Spinal cord (tissue), 9 donors: ENCODE measurements at regions not wholly inside any gene's neighbourhood (a gene's known extent, or its start where the extent isn't known, plus 50 kb on each side); places are given as distances from the start of the nearest gene placed in this dataset.

Experiments
- DNase-seq, 6 donors: peaks; one replicate each; pipeline versions ENCODE4 v3.0.0 to v3.0.0-alpha.2; 2013 to 2015; ENCODE audit warnings: low spot score in 6 of 6, low read depth in 4 of 6
- H3K27ac ChIP-seq: one replicate; pipeline ENCODE4 v1.5.1; 2013; ENCODE audit warnings: low read depth, low read length, control low read depth
- H3K27me3 ChIP-seq: one replicate; pipeline ENCODE4 v1.6.1; 2013; ENCODE audit warnings: low read length; ENCODE audit not compliant: control insufficient read depth, insufficient read depth
- H3K36me3 ChIP-seq: one replicate; pipeline ENCODE4 v1.6.1; 2013; ENCODE audit warnings: low read length; ENCODE audit not compliant: control insufficient read depth, insufficient read depth
- H3K4me1 ChIP-seq: one replicate; pipeline ENCODE4 v1.6.1; 2013; ENCODE audit warnings: low read length; ENCODE audit not compliant: control insufficient read depth, insufficient read depth
- H3K4me3 ChIP-seq: one replicate; pipeline ENCODE4 v1.5.1; 2013; ENCODE audit warnings: low read depth, low read length, control low read depth
- H3K9me3 ChIP-seq: one replicate; pipeline ENCODE4 v1.6.1; 2013; ENCODE audit warnings: low read length; ENCODE audit not compliant: control insufficient read depth, insufficient read depth
- WGBS: methylation state at CpG from one replicate; pipeline ENCODE4 v1.1.5; 2013; ENCODE audit warnings: missing lambda C conversion rate; ENCODE audit not compliant: insufficient coverage; 5-methylcytosine and 5-hydroxymethylcytosine counted together
- donor health status: healthy.

- Histone ChIP-seq H3K4me1 (no peaks in the 10 kb centered on the region), H3K4me3 (no peak overlapping the region), H3K27ac (no peak overlapping the region), H3K9me3 (no peaks in the 10 kb centered on the region), H3K27me3 (no peaks in the 10 kb centered on the region), H3K36me3 (no peaks in the 10 kb centered on the region)
- WGBS = 71% methylated on average over 1 of the region's 1 CpG
- no peak for DNase-seq
Observed at GRCh38 chr20:20782755-20783154, 70.3 kb upstream of the RALGAPA2 start.

- H3K4me1 ChIP-seq = no peaks in the 10 kb centered on the region
- H3K27ac ChIP-seq = no peak overlapping the region
- no peak overlapping the region for H3K4me3 ChIP-seq
- H3K9me3 ChIP-seq = no peaks in the 10 kb centered on the region
- H3K27me3 ChIP-seq = no peaks in the 10 kb centered on the region
- WGBS = 79% methylated on average over 2 of the region's 8 CpGs
- peak in 1 of 6 donors; percentile 46 for DNase-seq
- no peaks in the 10 kb centered on the region for H3K36me3 ChIP-seq
Observed at GRCh38 chr20:20782231-20782630, 69.8 kb upstream of the RALGAPA2 start.

GRCh38 chr20:20781029-20781428 lies 68.6 kb upstream of the RALGAPA2 start:
- no peaks in the 10 kb centered on the region for H3K36me3 ChIP-seq
- WGBS = 96% methylated on average over 5 of the region's 5 CpGs
- no peaks in the 10 kb centered on the region for H3K9me3 ChIP-seq
- no peaks in the 10 kb centered on the region for H3K27me3 ChIP-seq
- no peak overlapping the region for H3K4me3 ChIP-seq
- DNase-seq = no peak
- H3K27ac ChIP-seq = no peak overlapping the region
- no peaks in the 10 kb centered on the region for H3K4me1 ChIP-seq

- WGBS = 79% methylated on average over 5 of the region's 7 CpGs
- H3K9me3 ChIP-seq = no peaks in the 10 kb centered on the region
- no peaks in the 10 kb centered on the region for H3K36me3 ChIP-seq
- no peaks in the 10 kb centered on the region for H3K4me1 ChIP-seq
- no peak overlapping the region for H3K27ac ChIP-seq
- DNase-seq = no peak
- H3K27me3 ChIP-seq = no peaks in the 10 kb centered on the region
- no peak overlapping the region for H3K4me3 ChIP-seq
Observed at GRCh38 chr20:20780127-20780824, 67.8 kb upstream of the RALGAPA2 start.

- Histone ChIP-seq H3K27ac (no peak overlapping the region), H3K4me1 (no peaks in the 10 kb centered on the region), H3K36me3 (no peaks in the 10 kb centered on the region), H3K27me3 (no peaks in the 10 kb centered on the region), H3K4me3 (no peak overlapping the region), H3K9me3 (no peaks in the 10 kb centered on the region)
- DNase-seq = peak in 1 of 6 donors; percentile 6
- WGBS = 100% methylated on average over 2 of the region's 2 CpGs
Observed at GRCh38 chr20:20778676-20779075, 66.2 kb upstream of the RALGAPA2 start.

- no peaks in the 10 kb centered on the region for H3K36me3 ChIP-seq
- no peaks in the 10 kb centered on the region for H3K27me3 ChIP-seq
- WGBS = 83% methylated on average over 3 of the region's 3 CpGs
- H3K4me1 ChIP-seq = no peaks in the 10 kb centered on the region
- H3K9me3 ChIP-seq = no peaks in the 10 kb centered on the region
- DNase-seq = no peak
- H3K27ac ChIP-seq = no peak overlapping the region
- no peak overlapping the region for H3K4me3 ChIP-seq
Observed at GRCh38 chr20:20772497-20773085, 60.1 kb upstream of the RALGAPA2 start.

- peaks cover 2% of the 10 kb centered on the region for H3K27me3 ChIP-seq
- H3K36me3 ChIP-seq = no peaks in the 10 kb centered on the region
- H3K9me3 ChIP-seq = no peaks in the 10 kb centered on the region
- no peak overlapping the region for H3K4me3 ChIP-seq
- no peaks in the 10 kb centered on the region for H3K4me1 ChIP-seq
- no peak overlapping the region for H3K27ac ChIP-seq
- 95% methylated on average over 30 of the region's 30 CpGs for WGBS
- no peak for DNase-seq
Observed at GRCh38 chr20:20768202-20768815, 55.9 kb upstream of the RALGAPA2 start.

GRCh38 chr20:20765696-20766365 lies 53.4 kb upstream of the RALGAPA2 start:
- Histone ChIP-seq H3K27ac (no peak overlapping the region), H3K9me3 (no peaks in the 10 kb centered on the region), H3K27me3 (peaks cover 2% of the 10 kb centered on the region), H3K4me3 (no peak overlapping the region), H3K36me3 (no peaks in the 10 kb centered on the region), H3K4me1 (no peaks in the 10 kb centered on the region)
- DNase-seq = no peak
- WGBS = 84% methylated on average over 2 of the region's 4 CpGs

- no peak overlapping the region for H3K4me3 ChIP-seq
- WGBS = no CpG with 5 or more reads among the region's 5 CpGs
- peaks cover 3% of the 10 kb centered on the region for H3K4me1 ChIP-seq
- no peaks in the 10 kb centered on the region for H3K36me3 ChIP-seq
- H3K27ac ChIP-seq = no peak overlapping the region
- no peak for DNase-seq
- H3K9me3 ChIP-seq = no peaks in the 10 kb centered on the region
- peaks cover 2% of the 10 kb centered on the region for H3K27me3 ChIP-seq
Observed at GRCh38 chr20:20763650-20764049, 51.2 kb upstream of the RALGAPA2 start.
